GM19351 (cell line): ENCODE measurements at regions not wholly inside any gene's neighbourhood (a gene's known extent, or its start where the extent isn't known, plus 50 kb on each side); places are given as distances from the start of the nearest gene placed in this dataset.
"Not testable (repeated sequence)": the region's sequence is repeated elsewhere in the genome, so short reads cannot be mapped to it uniquely, and the experiment has no call there.

ENCODE experiments used
- ATAC-seq: cut with Tn5 transposase; IDR thresholded peaks from one replicate; pipeline ENCODE4 v1.9.1; 2021; ENCODE audit warnings: mild to moderate bottlenecking, moderate library complexity; ENCODE audit not compliant: unreplicated experiment

GRCh38 chr9:7315746-7316145 lies 483.8 kb downstream of the DMAC1 start:
- no peak for ATAC-seq

GRCh38 chr9:7315116-7315515 lies 484.5 kb downstream of the DMAC1 start:
- no peak for ATAC-seq

- ATAC-seq = no peak
Observed at GRCh38 chr9:7313389-7313788, 486.2 kb downstream of the DMAC1 start.

GRCh38 chr9:7309051-7309450 lies 490.5 kb downstream of the DMAC1 start:
- ATAC-seq = not testable (repeated sequence)

GRCh38 chr9:7305677-7306076 lies 493.9 kb downstream of the DMAC1 start:
- no peak for ATAC-seq

GRCh38 chr9:7304627-7304995 lies 495.0 kb downstream of the DMAC1 start:
- ATAC-seq = no peak

- no peak for ATAC-seq
Observed at GRCh38 chr9:7303907-7304626, 495.5 kb downstream of the DMAC1 start.

GRCh38 chr9:7300484-7300883 lies 499.1 kb downstream of the DMAC1 start:
- ATAC-seq = no peak

GRCh38 chr9:7298123-7298522 lies 501.5 kb downstream of the DMAC1 start:
- ATAC-seq = peak; percentile 97

GRCh38 chr9:7297521-7297920 lies 502.1 kb downstream of the DMAC1 start:
- ATAC-seq = no peak

GRCh38 chr9:7293091-7293490 lies 506.5 kb downstream of the DMAC1 start:
- ATAC-seq = no peak

GRCh38 chr9:7289773-7290172 lies 509.8 kb downstream of the DMAC1 start:
- ATAC-seq = peak; percentile 56

GRCh38 chr9:7287986-7288385 lies 511.6 kb downstream of the DMAC1 start:
- ATAC-seq = no peak

GRCh38 chr9:7287065-7287464 lies 512.5 kb downstream of the DMAC1 start:
- no peak for ATAC-seq

GRCh38 chr9:7286101-7286500 lies 513.5 kb downstream of the DMAC1 start:
- no peak for ATAC-seq

- ATAC-seq = no peak
Observed at GRCh38 chr9:7285199-7285598, 514.4 kb downstream of the DMAC1 start.

GRCh38 chr9:7284517-7284916 lies 515.1 kb downstream of the DMAC1 start:
- no peak for ATAC-seq

- ATAC-seq = no peak
Observed at GRCh38 chr9:7284117-7284516, 515.5 kb downstream of the DMAC1 start.

- no peak for ATAC-seq
Observed at GRCh38 chr9:7273575-7273974, 515.8 kb downstream of the KDM4C start.

GRCh38 chr9:7266911-7267595 lies 509.3 kb downstream of the KDM4C start:
- ATAC-seq = no peak

- no peak for ATAC-seq
Observed at GRCh38 chr9:7265181-7265580, 507.4 kb downstream of the KDM4C start.

- no peak for ATAC-seq
Observed at GRCh38 chr9:7259544-7260241, 501.9 kb downstream of the KDM4C start.
